ENCODE measurements at regions not wholly inside any gene's neighbourhood (a gene's known extent, or its start where the extent isn't known, plus 50 kb on each side); places are given as distances from the start of the nearest gene placed in this dataset.
"Not testable (repeated sequence)": the region's sequence is repeated elsewhere in the genome, so short reads cannot be mapped to it uniquely, and the experiment has no call there.

- no peak for DNase-seq (ENCODE audit: low read depth)
Observed at GRCh38 chr11:81573367-81573766, 1160.3 kb downstream of the FAM181B start.

GRCh38 chr11:81570669-81571068 lies 1163.0 kb downstream of the FAM181B start:
- DNase-seq (ENCODE audit: low read depth) = no peak

GRCh38 chr11:81569999-81570398 lies 1163.7 kb downstream of the FAM181B start:
- no peak for DNase-seq (ENCODE audit: low read depth)

- DNase-seq (ENCODE audit: low read depth) = no peak
Observed at GRCh38 chr11:81568918-81569317, 1164.7 kb downstream of the FAM181B start.

GRCh38 chr11:81548123-81548522 lies 1185.5 kb downstream of the FAM181B start:
- DNase-seq (ENCODE audit: low read depth) = no peak

- not testable (repeated sequence) for DNase-seq (ENCODE audit: low read depth)
Observed at GRCh38 chr11:81539806-81540205, 1193.9 kb downstream of the FAM181B start.

GRCh38 chr11:81515566-81515965 lies 1218.1 kb downstream of the FAM181B start:
- DNase-seq (ENCODE audit: low read depth) = no peak

GRCh38 chr11:81497202-81497804 lies 1236.4 kb downstream of the FAM181B start:
- no peak for DNase-seq (ENCODE audit: low read depth)

- DNase-seq (ENCODE audit: low read depth) = no peak
Observed at GRCh38 chr11:81496601-81497000, 1237.1 kb downstream of the FAM181B start.

GRCh38 chr11:81495699-81496292 lies 1237.9 kb downstream of the FAM181B start:
- DNase-seq (ENCODE audit: low read depth) = no peak

- no peak for DNase-seq (ENCODE audit: low read depth)
Observed at GRCh38 chr11:81494431-81494830, 1239.2 kb downstream of the FAM181B start.

GRCh38 chr11:81492923-81493445 lies 1240.7 kb downstream of the FAM181B start:
- no peak for DNase-seq (ENCODE audit: low read depth)

GRCh38 chr11:81487109-81487508 lies 1246.6 kb downstream of the FAM181B start:
- DNase-seq (ENCODE audit: low read depth) = no peak

- no peak for DNase-seq (ENCODE audit: low read depth)
Observed at GRCh38 chr11:81484196-81484595, 1249.5 kb downstream of the FAM181B start.

GRCh38 chr11:81477277-81477676 lies 1256.4 kb downstream of the FAM181B start:
- no peak for DNase-seq (ENCODE audit: low read depth)

GRCh38 chr11:81476345-81476744 lies 1257.3 kb downstream of the FAM181B start:
- no peak for DNase-seq (ENCODE audit: low read depth)

GRCh38 chr11:81472646-81473045 lies 1261.0 kb downstream of the FAM181B start:
- DNase-seq (ENCODE audit: low read depth) = no peak

- no peak for DNase-seq (ENCODE audit: low read depth)
Observed at GRCh38 chr11:81470446-81470845, 1263.2 kb downstream of the FAM181B start.

GRCh38 chr11:81459766-81460306 lies 1273.8 kb downstream of the FAM181B start:
- no peak for DNase-seq (ENCODE audit: low read depth)

- no peak for DNase-seq (ENCODE audit: low read depth)
Observed at GRCh38 chr11:81449588-81450156, 1284.0 kb downstream of the FAM181B start.

GRCh38 chr11:81444297-81444696 lies 1289.4 kb downstream of the FAM181B start:
- no peak for DNase-seq (ENCODE audit: low read depth)

GRCh38 chr11:81432333-81432732 lies 1301.3 kb downstream of the FAM181B start:
- DNase-seq (ENCODE audit: low read depth) = no peak

GRCh38 chr11:81424822-81425221 lies 1308.8 kb downstream of the FAM181B start:
- no peak for DNase-seq (ENCODE audit: low read depth)
